NB4 (cell line): ENCODE measurements at regions not wholly inside any gene's neighbourhood (a gene's known extent, or its start where the extent isn't known, plus 50 kb on each side); places are given as distances from the start of the nearest gene placed in this dataset.

Source experiments
- POLR2A ChIP-seq: IDR thresholded peaks from 2 replicates; pipeline ENCODE4 v1.6.1; 2011; ENCODE audit warnings: mild to moderate bottlenecking; ENCODE audit not compliant: insufficient read length; ENCODE audit errors: extremely low read depth
- TF ChIP-seq, protein P1 (sequence below): IDR thresholded peaks from one replicate; pipeline ENCODE4 v1.5.1; 2012; ENCODE audit warnings: low read depth, low read length

DNA sequence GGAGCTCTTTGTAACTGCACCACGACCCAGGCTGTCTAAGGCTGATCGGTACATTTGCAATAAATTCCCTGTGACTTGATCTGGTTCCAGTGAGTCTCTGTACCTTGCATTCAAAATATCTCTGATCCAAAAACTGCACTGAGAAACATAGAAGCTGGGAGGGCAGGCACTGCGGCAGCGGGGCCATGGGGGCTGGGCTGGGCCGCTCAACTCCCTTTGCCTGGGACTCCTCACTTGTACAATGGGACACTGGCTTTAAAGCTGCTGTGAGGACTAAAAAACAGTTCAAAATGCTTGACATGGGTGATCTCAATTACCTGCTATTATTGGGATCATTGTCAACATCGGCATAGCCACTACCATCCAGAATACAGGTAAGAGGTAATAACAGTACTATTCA lies 644.0 kb downstream of the AJAP1 start:
- TF ChIP-seq POLR2A = no peak
- TF ChIP-seq, protein P1, sequence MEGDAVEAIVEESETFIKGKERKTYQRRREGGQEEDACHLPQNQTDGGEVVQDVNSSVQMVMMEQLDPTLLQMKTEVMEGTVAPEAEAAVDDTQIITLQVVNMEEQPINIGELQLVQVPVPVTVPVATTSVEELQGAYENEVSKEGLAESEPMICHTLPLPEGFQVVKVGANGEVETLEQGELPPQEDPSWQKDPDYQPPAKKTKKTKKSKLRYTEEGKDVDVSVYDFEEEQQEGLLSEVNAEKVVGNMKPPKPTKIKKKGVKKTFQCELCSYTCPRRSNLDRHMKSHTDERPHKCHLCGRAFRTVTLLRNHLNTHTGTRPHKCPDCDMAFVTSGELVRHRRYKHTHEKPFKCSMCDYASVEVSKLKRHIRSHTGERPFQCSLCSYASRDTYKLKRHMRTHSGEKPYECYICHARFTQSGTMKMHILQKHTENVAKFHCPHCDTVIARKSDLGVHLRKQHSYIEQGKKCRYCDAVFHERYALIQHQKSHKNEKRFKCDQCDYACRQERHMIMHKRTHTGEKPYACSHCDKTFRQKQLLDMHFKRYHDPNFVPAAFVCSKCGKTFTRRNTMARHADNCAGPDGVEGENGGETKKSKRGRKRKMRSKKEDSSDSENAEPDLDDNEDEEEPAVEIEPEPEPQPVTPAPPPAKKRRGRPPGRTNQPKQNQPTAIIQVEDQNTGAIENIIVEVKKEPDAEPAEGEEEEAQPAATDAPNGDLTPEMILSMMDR = no peak
